ENCODE measurements at regions not wholly inside any gene's neighbourhood (a gene's known extent, or its start where the extent isn't known, plus 50 kb on each side); places are given as distances from the start of the nearest gene placed in this dataset.

DNA sequence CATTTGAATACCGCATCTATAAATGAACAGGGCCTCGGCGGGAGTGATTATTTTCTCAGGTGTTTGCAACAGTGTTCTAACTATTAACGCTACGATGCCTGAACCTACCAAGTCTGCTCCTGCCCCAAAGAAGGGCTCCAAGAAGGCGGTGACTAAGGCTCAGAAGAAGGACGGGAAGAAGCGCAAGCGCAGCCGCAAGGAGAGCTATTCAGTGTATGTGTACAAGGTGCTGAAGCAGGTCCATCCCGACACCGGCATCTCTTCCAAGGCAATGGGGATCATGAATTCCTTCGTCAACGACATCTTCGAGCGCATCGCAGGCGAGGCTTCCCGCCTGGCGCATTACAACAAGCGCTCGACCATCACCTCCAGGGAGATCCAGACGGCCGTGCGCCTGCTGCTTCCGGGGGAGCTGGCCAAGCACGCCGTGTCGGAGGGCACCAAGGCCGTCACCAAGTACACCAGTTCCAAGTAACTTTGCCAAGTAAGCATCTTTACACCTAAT, 70.9 kb downstream of the HFE start:
- peak; percentile 97 for DNase-seq (ENCODE audit: low read depth)
- TF ChIP-seq, protein P1, sequence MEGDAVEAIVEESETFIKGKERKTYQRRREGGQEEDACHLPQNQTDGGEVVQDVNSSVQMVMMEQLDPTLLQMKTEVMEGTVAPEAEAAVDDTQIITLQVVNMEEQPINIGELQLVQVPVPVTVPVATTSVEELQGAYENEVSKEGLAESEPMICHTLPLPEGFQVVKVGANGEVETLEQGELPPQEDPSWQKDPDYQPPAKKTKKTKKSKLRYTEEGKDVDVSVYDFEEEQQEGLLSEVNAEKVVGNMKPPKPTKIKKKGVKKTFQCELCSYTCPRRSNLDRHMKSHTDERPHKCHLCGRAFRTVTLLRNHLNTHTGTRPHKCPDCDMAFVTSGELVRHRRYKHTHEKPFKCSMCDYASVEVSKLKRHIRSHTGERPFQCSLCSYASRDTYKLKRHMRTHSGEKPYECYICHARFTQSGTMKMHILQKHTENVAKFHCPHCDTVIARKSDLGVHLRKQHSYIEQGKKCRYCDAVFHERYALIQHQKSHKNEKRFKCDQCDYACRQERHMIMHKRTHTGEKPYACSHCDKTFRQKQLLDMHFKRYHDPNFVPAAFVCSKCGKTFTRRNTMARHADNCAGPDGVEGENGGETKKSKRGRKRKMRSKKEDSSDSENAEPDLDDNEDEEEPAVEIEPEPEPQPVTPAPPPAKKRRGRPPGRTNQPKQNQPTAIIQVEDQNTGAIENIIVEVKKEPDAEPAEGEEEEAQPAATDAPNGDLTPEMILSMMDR (IDR thresholded peaks at IDR 0.05; ENCODE audit: insufficient read depth, low read depth, low read length, missing control alignments), result no peak
- peak overlapping the region; percentile 84 for H3K4me3 ChIP-seq (ENCODE audit: low read depth, low read length)

DNA sequence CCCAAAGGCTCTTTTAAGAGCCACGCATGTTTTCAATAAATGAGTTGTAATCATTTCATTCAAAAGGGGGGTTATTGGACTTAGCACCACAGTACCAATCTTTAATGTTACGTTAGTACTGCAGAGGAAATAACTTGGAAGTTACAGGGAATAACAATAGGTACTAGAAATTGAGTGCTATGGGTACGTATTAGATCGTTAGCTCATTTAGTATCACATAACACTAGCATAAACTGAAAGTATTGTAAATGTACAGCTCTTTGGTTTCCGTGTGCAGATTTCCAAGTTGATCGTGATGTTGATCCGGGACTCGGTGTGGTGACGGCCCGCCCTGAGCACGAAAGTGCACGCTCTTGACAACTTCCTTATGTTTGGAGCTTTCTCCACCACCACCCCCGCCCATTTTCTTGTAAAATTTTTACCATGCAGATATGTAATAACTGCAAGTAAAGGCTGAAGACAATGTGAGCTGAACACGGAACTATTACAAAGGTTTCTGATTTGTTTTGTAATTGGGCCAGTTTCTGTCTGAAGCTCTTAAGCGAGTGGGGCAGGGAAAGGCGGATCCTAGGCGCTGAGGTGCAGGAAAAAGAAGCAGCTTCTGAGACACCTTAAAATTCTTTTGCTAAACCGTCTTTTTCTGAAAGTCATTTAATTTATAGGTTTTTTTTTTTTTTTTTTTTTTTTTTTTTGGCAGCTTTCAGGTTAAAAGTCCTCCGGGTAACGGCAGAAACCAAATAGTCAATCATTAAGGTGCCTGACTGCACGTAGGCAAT, 71.5 kb downstream of the HFE start:
- H3K4me3 ChIP-seq (ENCODE audit: low read depth, low read length), result peak overlapping the region; percentile 84
- DNase-seq (ENCODE audit: low read depth), result peak; percentile 85
- TF ChIP-seq, protein P1 (IDR thresholded peaks at IDR 0.05; ENCODE audit: insufficient read depth, low read depth, low read length, missing control alignments), result no peak

DNA sequence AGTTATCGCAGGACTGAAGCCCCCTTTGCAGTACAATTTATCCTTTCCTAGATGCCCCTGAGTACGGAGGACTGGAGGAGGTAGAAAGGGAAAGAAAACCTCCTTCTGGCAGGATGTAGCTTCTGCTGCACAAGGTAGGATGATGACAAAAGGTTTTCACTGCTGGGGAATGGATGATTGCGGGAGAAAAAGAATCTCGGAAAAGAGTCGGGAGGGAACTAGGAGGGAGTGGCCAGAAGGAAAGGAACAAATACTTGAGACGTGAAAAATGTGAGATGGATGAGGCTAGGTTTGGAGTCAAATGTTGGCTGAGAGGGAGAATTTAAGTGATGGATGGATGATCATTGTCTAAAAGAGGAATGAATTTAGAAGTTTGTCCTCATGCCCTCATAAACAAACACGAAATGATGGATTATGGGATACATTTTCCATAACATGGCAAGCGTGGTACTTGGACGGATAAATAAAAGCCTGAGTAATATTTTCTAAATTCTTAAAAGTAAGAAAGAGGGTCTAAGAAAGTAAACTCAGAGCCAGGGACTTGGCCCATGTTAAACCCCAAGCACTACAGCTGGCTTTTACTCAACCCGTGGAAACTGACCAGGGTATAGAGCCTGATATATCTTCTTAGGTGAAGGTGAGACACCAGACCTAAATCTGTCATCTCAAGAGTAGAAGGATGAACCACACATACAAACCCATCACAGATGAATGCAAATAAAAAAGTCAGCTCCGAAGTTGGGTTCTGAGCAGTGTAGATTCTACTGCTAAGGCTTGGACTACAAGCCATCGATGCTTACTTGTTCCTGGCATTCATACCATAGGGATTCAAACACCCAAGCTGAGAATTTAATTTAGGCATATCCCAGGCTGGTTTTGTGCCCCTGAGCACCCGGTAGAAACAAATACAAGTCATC, 72.4 kb downstream of the HFE start:
- TF ChIP-seq, protein P1 (IDR thresholded peaks at IDR 0.05; ENCODE audit: insufficient read depth, low read depth, low read length, missing control alignments), result no peak
- H3K4me3 ChIP-seq (ENCODE audit: low read depth, low read length), result peak overlapping the region; percentile 84
- DNase-seq (ENCODE audit: low read depth), result peak; percentile 71

DNA sequence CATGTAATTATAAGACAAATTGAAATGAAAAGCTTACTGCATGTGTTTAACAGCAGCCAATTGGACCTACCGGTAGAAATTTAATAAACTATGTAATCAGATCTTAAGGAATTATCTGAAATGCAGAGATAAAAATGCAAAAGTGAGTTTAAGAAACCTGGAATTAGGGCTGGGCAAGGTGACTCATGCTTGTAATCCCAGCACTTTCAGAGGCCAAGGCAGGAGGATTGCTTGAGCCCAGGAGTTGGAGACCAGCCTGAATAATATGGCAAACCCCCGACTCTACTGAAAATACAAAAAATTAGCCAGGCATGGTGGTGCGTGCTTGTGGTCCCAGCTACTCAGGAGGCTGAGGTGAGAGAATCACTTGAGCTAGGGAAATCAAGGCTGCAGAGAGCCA, 74.1 kb downstream of the HFE start:
- H3K4me3 ChIP-seq (ENCODE audit: low read depth, low read length), result no peak overlapping the region
- TF ChIP-seq, protein P1 (IDR thresholded peaks at IDR 0.05; ENCODE audit: insufficient read depth, low read depth, low read length, missing control alignments), result no peak
- DNase-seq (ENCODE audit: low read depth), result no peak

DNA sequence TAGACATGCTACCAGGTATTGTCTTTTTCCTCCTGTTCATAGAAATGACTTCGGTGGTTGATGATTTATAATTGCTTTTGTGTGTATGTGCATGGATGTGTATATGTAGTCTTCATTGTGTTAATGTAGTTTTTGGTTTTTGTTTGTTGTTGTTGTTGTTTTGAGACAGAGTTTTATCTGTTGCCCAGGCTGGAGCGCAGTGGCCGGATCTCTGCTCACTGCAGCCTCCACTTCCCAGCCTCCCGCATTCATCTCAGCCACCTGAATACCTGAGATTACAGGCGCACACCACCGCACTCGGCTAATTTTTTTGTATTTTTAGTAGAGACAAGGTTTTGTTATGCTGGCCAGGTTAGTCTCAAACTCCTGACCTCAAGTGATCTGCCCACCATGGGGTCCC, 75.2 kb downstream of the HFE start:
- TF ChIP-seq, protein P1 (IDR thresholded peaks at IDR 0.05; ENCODE audit: insufficient read depth, low read depth, low read length, missing control alignments), result no peak
- H3K4me3 ChIP-seq (ENCODE audit: low read depth, low read length), result no peak overlapping the region
- no peak for DNase-seq (ENCODE audit: low read depth)

DNA sequence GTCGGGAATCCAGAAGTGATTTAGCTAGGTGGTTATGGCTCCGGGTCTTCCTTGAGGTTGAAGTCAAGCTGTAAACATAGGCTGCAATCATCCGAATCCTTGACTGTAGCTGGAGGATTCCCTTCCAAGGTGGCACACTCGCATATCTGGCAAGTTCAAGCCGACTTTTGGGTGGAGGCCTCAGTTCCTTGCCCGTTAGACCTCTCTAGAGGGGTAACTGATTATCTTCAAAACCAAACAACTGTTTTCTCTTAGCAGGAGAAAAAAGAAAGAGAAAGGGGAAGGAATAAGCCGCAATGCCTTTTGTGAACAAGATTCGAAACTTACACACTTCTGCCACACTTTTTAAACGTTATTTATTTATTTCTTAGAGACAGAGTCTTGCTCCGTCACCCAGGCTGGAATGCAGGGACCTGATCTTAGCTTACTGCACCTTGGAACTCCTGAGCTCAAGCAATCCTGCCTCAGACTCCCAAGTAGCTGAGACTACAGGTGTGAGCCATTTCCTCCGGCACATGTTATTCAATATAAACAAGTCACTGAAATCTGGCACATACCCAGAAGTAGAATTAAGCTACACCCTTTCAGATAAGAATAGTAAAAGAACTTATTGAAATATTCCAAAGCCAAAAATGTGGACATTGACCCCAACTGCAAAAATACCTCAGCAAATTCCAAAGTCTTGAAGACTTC, 76.3 kb downstream of the HFE start:
- no peak for DNase-seq (ENCODE audit: low read depth)
- H3K4me3 ChIP-seq (ENCODE audit: low read depth, low read length), result no peak overlapping the region
- TF ChIP-seq, protein P1 (IDR thresholded peaks at IDR 0.05; ENCODE audit: insufficient read depth, low read depth, low read length, missing control alignments), result no peak

Measured in GM12865 (cell line).